ENCODE measurements at regions not wholly inside any gene's neighbourhood (a gene's known extent, or its start where the extent isn't known, plus 50 kb on each side); places are given as distances from the start of the nearest gene placed in this dataset.

GRCh38 chr4:100124715-100125114, 65.6 kb downstream of the DDIT4L start:
- H3K9me3 ChIP-seq (replicated peaks in 1 of 3): peaks cover 0 to 4% (median 0%) of the 10 kb centered on the region in 3 donors
- no peaks in the 10 kb centered on the region for H3K4me1 ChIP-seq (replicated peaks in 1 of 2)
- no peak overlapping the region for H3K4me3 ChIP-seq
- no peaks in the 10 kb centered on the region for H3K36me3 ChIP-seq (replicated peaks in 1 of 2)
- no peak for DNase-seq
- H3K27ac ChIP-seq: no peak overlapping the region
- WGBS, 4 donors: 56 to 86% (median 73%) methylated on average over 2 of the region's 2 CpGs
- TF ChIP-seq POLR2A (IDR thresholded peaks at IDR 0.05): no peak
- no peak for TF ChIP-seq CTCF (IDR thresholded peaks at IDR 0.05)
- intact Hi-C loops (cut with DNase I): no loop called here
- H3K27me3 ChIP-seq: no peaks in the 10 kb centered on the region

GRCh38 chr4:100118181-100118580, 72.1 kb downstream of the DDIT4L start:
- Histone ChIP-seq H3K9me3 (replicated peaks in 1 of 3) (no peaks in the 10 kb centered on the region), H3K27me3 (no peaks in the 10 kb centered on the region), H3K4me3 (no peak overlapping the region), H3K27ac (no peak overlapping the region), H3K4me1 (replicated peaks in 1 of 2) (peaks cover 0 to 11% of the 10 kb centered on the region in 2 donors), H3K36me3 (replicated peaks in 1 of 2) (no peaks in the 10 kb centered on the region)
- intact Hi-C loops (cut with DNase I): no loop called here
- no peak for TF ChIP-seq POLR2A (IDR thresholded peaks at IDR 0.05)
- 64 to 76% (median 66%) methylated on average over 2 of the region's 2 CpGs for WGBS, 4 donors
- no peak for DNase-seq

- H3K36me3 ChIP-seq (replicated peaks in 1 of 2): no peaks in the 10 kb centered on the region
- TF ChIP-seq CTCF (IDR thresholded peaks at IDR 0.05) (no peak), POLR2A (IDR thresholded peaks at IDR 0.05) (no peak)
- peaks cover 0 to 11% of the 10 kb centered on the region in 2 donors for H3K4me1 ChIP-seq (replicated peaks in 1 of 2)
- H3K9me3 ChIP-seq (replicated peaks in 1 of 3): no peaks in the 10 kb centered on the region
- DNase-seq: no peak
- WGBS, 4 donors: 83 to 90% (median 89%) methylated on average over 3 of the region's 3 CpGs
- no peaks in the 10 kb centered on the region for H3K27me3 ChIP-seq
- H3K27ac ChIP-seq: no peak overlapping the region
- intact Hi-C loops (cut with DNase I): no loop called here
- H3K4me3 ChIP-seq: no peak overlapping the region
Observed at GRCh38 chr4:100117750-100118149, 72.5 kb downstream of the DDIT4L start.

GRCh38 chr4:100114909-100115308, 75.4 kb downstream of the DDIT4L start:
- H3K4me3 ChIP-seq: no peak overlapping the region
- WGBS, 4 donors: 45 to 66% (median 58%) methylated on average over 4 of the region's 4 CpGs
- H3K27ac ChIP-seq: no peak overlapping the region
- intact Hi-C loops (cut with DNase I): no loop called here
- no peaks in the 10 kb centered on the region for H3K36me3 ChIP-seq (replicated peaks in 1 of 2)
- H3K9me3 ChIP-seq (replicated peaks in 1 of 3): no peaks in the 10 kb centered on the region
- TF ChIP-seq POLR2A (IDR thresholded peaks at IDR 0.05): no peak
- no peak for TF ChIP-seq CTCF (IDR thresholded peaks at IDR 0.05)
- peaks cover 0 to 11% of the 10 kb centered on the region in 2 donors for H3K4me1 ChIP-seq (replicated peaks in 1 of 2)
- DNase-seq: peak in 3 of 7 donors; percentile 14 to 26 (median 21)
- no peaks in the 10 kb centered on the region for H3K27me3 ChIP-seq

- no peak for TF ChIP-seq POLR2A (IDR thresholded peaks at IDR 0.05)
- no peak for TF ChIP-seq CTCF (IDR thresholded peaks at IDR 0.05)
- intact Hi-C loops (cut with DNase I): no loop called here
- 50 to 71% (median 68%) methylated on average over 2 of the region's 2 CpGs for WGBS, 4 donors
Observed at GRCh38 chr4:100113732-100114131, 76.5 kb downstream of the DDIT4L start.

More at GRCh38 chr4:100113732-100114131, 76.5 kb downstream of the DDIT4L start:
- Histone ChIP-seq H3K27ac (no peak overlapping the region), H3K36me3 (replicated peaks in 1 of 2) (no peaks in the 10 kb centered on the region), H3K27me3 (no peaks in the 10 kb centered on the region), H3K9me3 (replicated peaks in 1 of 3) (no peaks in the 10 kb centered on the region), H3K4me3 (no peak overlapping the region), H3K4me1 (replicated peaks in 1 of 2) (peaks cover 0 to 11% of the 10 kb centered on the region in 2 donors)
- DNase-seq: no peak

All from adrenal gland (tissue), 9 donors.